ENCODE measurements at regions not wholly inside any gene's neighbourhood (a gene's known extent, or its start where the extent isn't known, plus 50 kb on each side); places are given as distances from the start of the nearest gene placed in this dataset.
"Not testable (repeated sequence)": the region's sequence is repeated elsewhere in the genome, so short reads cannot be mapped to it uniquely, and the experiment has no call there.

GRCh38 chr1:66424530-66424929 lies 109.4 kb upstream of the SGIP1 start:
- DNase-seq (ENCODE audit: low spot score) = not testable (repeated sequence)

GRCh38 chr1:66426239-66426853 lies 107.6 kb upstream of the SGIP1 start:
- no peak for DNase-seq (ENCODE audit: low spot score)

GRCh38 chr1:66430815-66431214 lies 103.1 kb upstream of the SGIP1 start:
- not testable (repeated sequence) for DNase-seq (ENCODE audit: low spot score)

GRCh38 chr1:66431999-66432398 lies 102.0 kb upstream of the SGIP1 start:
- DNase-seq (ENCODE audit: low spot score) = no peak

- DNase-seq (ENCODE audit: low spot score) = no peak
Observed at GRCh38 chr1:66433611-66434010, 100.3 kb upstream of the SGIP1 start.

- DNase-seq (ENCODE audit: low spot score) = no peak
Observed at GRCh38 chr1:66434096-66434495, 99.9 kb upstream of the SGIP1 start.

GRCh38 chr1:66435541-66435940 lies 98.4 kb upstream of the SGIP1 start:
- no peak for DNase-seq (ENCODE audit: low spot score)

- no peak for DNase-seq (ENCODE audit: low spot score)
Observed at GRCh38 chr1:66436378-66437135, 97.4 kb upstream of the SGIP1 start.

GRCh38 chr1:66437136-66437401 lies 96.9 kb upstream of the SGIP1 start:
- DNase-seq (ENCODE audit: low spot score) = no peak

GRCh38 chr1:66438062-66438461 lies 95.9 kb upstream of the SGIP1 start:
- DNase-seq (ENCODE audit: low spot score) = no peak

GRCh38 chr1:66438501-66438900 lies 95.5 kb upstream of the SGIP1 start:
- no peak for DNase-seq (ENCODE audit: low spot score)

GRCh38 chr1:66439031-66439740 lies 94.8 kb upstream of the SGIP1 start:
- peak; percentile 24 for DNase-seq (ENCODE audit: low spot score)

GRCh38 chr1:66443793-66444192 lies 90.2 kb upstream of the SGIP1 start:
- no peak for DNase-seq (ENCODE audit: low spot score)

GRCh38 chr1:66444438-66445265 lies 89.3 kb upstream of the SGIP1 start:
- DNase-seq (ENCODE audit: low spot score) = no peak

- peak; percentile 47 for DNase-seq (ENCODE audit: low spot score)
Observed at GRCh38 chr1:66445492-66446181, 88.3 kb upstream of the SGIP1 start.

- DNase-seq (ENCODE audit: low spot score) = peak; percentile 81
Observed at GRCh38 chr1:66446261-66447001, 87.5 kb upstream of the SGIP1 start.

- DNase-seq (ENCODE audit: low spot score) = no peak
Observed at GRCh38 chr1:66450043-66450514, 83.9 kb upstream of the SGIP1 start.

GRCh38 chr1:66450847-66451246 lies 83.1 kb upstream of the SGIP1 start:
- no peak for DNase-seq (ENCODE audit: low spot score)

GRCh38 chr1:66452162-66452561 lies 81.8 kb upstream of the SGIP1 start:
- DNase-seq (ENCODE audit: low spot score) = no peak

- no peak for DNase-seq (ENCODE audit: low spot score)
Observed at GRCh38 chr1:66452982-66453381, 81.0 kb upstream of the SGIP1 start.

- no peak for DNase-seq (ENCODE audit: low spot score)
Observed at GRCh38 chr1:66455446-66455845, 78.5 kb upstream of the SGIP1 start.

Measured in globus pallidus (tissue), 1 donor.